Activated naive CD8-positive, alpha-beta T cell (primary cell): ENCODE measurements at regions not wholly inside any gene's neighbourhood (a gene's known extent, or its start where the extent isn't known, plus 50 kb on each side); places are given as distances from the start of the nearest gene placed in this dataset.

Source experiments
- H3K27ac Mint-ChIP-seq: one replicate; pipeline ENCODE4 v1.8.0; 2021; ENCODE audit warnings: mixed read lengths
- H3K27me3 Mint-ChIP-seq: one replicate; pipeline ENCODE4 v1.8.0; 2021; ENCODE audit warnings: mixed read lengths
- H3K36me3 Mint-ChIP-seq: one replicate; pipeline ENCODE4 v1.8.0; 2021; ENCODE audit warnings: mixed read lengths
- H3K4me1 Mint-ChIP-seq: one replicate; pipeline ENCODE4 v1.8.0; 2021; ENCODE audit warnings: low read depth, mixed read lengths
- H3K4me3 Mint-ChIP-seq: one replicate; pipeline ENCODE4 v1.8.0; 2021; ENCODE audit warnings: mild to moderate bottlenecking, mixed read lengths
- H3K9me3 Mint-ChIP-seq: one replicate; pipeline ENCODE4 v1.8.0; 2021; ENCODE audit warnings: low read depth, mixed read lengths

- H3K36me3 Mint-ChIP-seq = no peaks in the 10 kb centered on the region
- H3K4me1 Mint-ChIP-seq = no peaks in the 10 kb centered on the region
- no peak overlapping the region for H3K4me3 Mint-ChIP-seq
- no peaks in the 10 kb centered on the region for H3K9me3 Mint-ChIP-seq
- H3K27me3 Mint-ChIP-seq = peaks cover 12% of the 10 kb centered on the region
- no peak overlapping the region for H3K27ac Mint-ChIP-seq
These were observed 142.8 kb downstream of the KLF5 start for GRCh38 chr13:73201626-73202025.

GRCh38 chr13:73198991-73199411 is 140.2 kb downstream of the KLF5 start:
- Mint-ChIP-seq H3K27ac (no peak overlapping the region), H3K36me3 (no peaks in the 10 kb centered on the region), H3K4me1 (no peaks in the 10 kb centered on the region), H3K4me3 (no peak overlapping the region), H3K27me3 (peaks cover 9% of the 10 kb centered on the region), H3K9me3 (no peaks in the 10 kb centered on the region)

- Mint-ChIP-seq H3K27ac (no peak overlapping the region), H3K9me3 (no peaks in the 10 kb centered on the region), H3K4me1 (peaks cover 3% of the 10 kb centered on the region), H3K4me3 (no peak overlapping the region), H3K27me3 (no peaks in the 10 kb centered on the region), H3K36me3 (no peaks in the 10 kb centered on the region)
These were observed 136.3 kb downstream of the KLF5 start for GRCh38 chr13:73195091-73195490.

GRCh38 chr13:73194310-73194709 is 135.5 kb downstream of the KLF5 start:
- Mint-ChIP-seq H3K36me3 (no peaks in the 10 kb centered on the region), H3K9me3 (no peaks in the 10 kb centered on the region)

GRCh38 chr13:73193554-73193953 is 134.7 kb downstream of the KLF5 start:
- H3K36me3 Mint-ChIP-seq = no peaks in the 10 kb centered on the region

More at GRCh38 chr13:73194310-73194709, 135.5 kb downstream of the KLF5 start:
- Mint-ChIP-seq H3K27me3 (no peaks in the 10 kb centered on the region), H3K27ac (no peak overlapping the region), H3K4me1 (peaks cover 7% of the 10 kb centered on the region), H3K4me3 (no peak overlapping the region)

GRCh38 chr13:73190477-73190876 is 131.7 kb downstream of the KLF5 start:
- Mint-ChIP-seq H3K9me3 (no peaks in the 10 kb centered on the region), H3K4me3 (no peak overlapping the region)

More at GRCh38 chr13:73193554-73193953, 134.7 kb downstream of the KLF5 start:
- H3K4me3 Mint-ChIP-seq = no peak overlapping the region
- peaks cover 7% of the 10 kb centered on the region for H3K4me1 Mint-ChIP-seq
- no peaks in the 10 kb centered on the region for H3K9me3 Mint-ChIP-seq
- H3K27ac Mint-ChIP-seq = no peak overlapping the region
- H3K27me3 Mint-ChIP-seq = no peaks in the 10 kb centered on the region

GRCh38 chr13:73189776-73190175 is 131.0 kb downstream of the KLF5 start:
- Mint-ChIP-seq H3K27me3 (no peaks in the 10 kb centered on the region), H3K9me3 (no peaks in the 10 kb centered on the region), H3K27ac (no peak overlapping the region), H3K4me1 (peaks cover 7% of the 10 kb centered on the region), H3K4me3 (no peak overlapping the region), H3K36me3 (no peaks in the 10 kb centered on the region)

More at GRCh38 chr13:73190477-73190876, 131.7 kb downstream of the KLF5 start:
- Mint-ChIP-seq H3K27me3 (no peaks in the 10 kb centered on the region), H3K27ac (no peak overlapping the region), H3K36me3 (no peaks in the 10 kb centered on the region), H3K4me1 (peaks cover 7% of the 10 kb centered on the region)

GRCh38 chr13:73189362-73189761 is 130.6 kb downstream of the KLF5 start:
- H3K27me3 Mint-ChIP-seq = no peaks in the 10 kb centered on the region
- no peak overlapping the region for H3K4me3 Mint-ChIP-seq
- no peak overlapping the region for H3K27ac Mint-ChIP-seq
- peaks cover 7% of the 10 kb centered on the region for H3K4me1 Mint-ChIP-seq
- no peaks in the 10 kb centered on the region for H3K36me3 Mint-ChIP-seq
- H3K9me3 Mint-ChIP-seq = no peaks in the 10 kb centered on the region

GRCh38 chr13:73187106-73187505 is 128.3 kb downstream of the KLF5 start:
- H3K4me3 Mint-ChIP-seq = no peak overlapping the region
- peaks cover 2% of the 10 kb centered on the region for H3K36me3 Mint-ChIP-seq
- H3K27ac Mint-ChIP-seq = no peak overlapping the region
- no peaks in the 10 kb centered on the region for H3K27me3 Mint-ChIP-seq
- no peaks in the 10 kb centered on the region for H3K9me3 Mint-ChIP-seq
- peaks cover 7% of the 10 kb centered on the region for H3K4me1 Mint-ChIP-seq

GRCh38 chr13:73179650-73180274 is 121.0 kb downstream of the KLF5 start:
- Mint-ChIP-seq H3K4me1 (no peaks in the 10 kb centered on the region), H3K27me3 (no peaks in the 10 kb centered on the region), H3K27ac (no peak overlapping the region), H3K4me3 (no peak overlapping the region), H3K36me3 (peaks cover 2% of the 10 kb centered on the region), H3K9me3 (no peaks in the 10 kb centered on the region)

GRCh38 chr13:73177916-73178565 is 119.2 kb downstream of the KLF5 start:
- Mint-ChIP-seq H3K9me3 (no peaks in the 10 kb centered on the region), H3K27me3 (no peaks in the 10 kb centered on the region), H3K4me1 (no peaks in the 10 kb centered on the region), H3K4me3 (no peak overlapping the region), H3K27ac (no peak overlapping the region), H3K36me3 (peaks cover 2% of the 10 kb centered on the region)

- no peaks in the 10 kb centered on the region for H3K27me3 Mint-ChIP-seq
- H3K9me3 Mint-ChIP-seq = no peaks in the 10 kb centered on the region
- no peak overlapping the region for H3K4me3 Mint-ChIP-seq
- H3K4me1 Mint-ChIP-seq = no peaks in the 10 kb centered on the region
- no peak overlapping the region for H3K27ac Mint-ChIP-seq
- H3K36me3 Mint-ChIP-seq = no peaks in the 10 kb centered on the region
These were observed 118.2 kb downstream of the KLF5 start for GRCh38 chr13:73177017-73177416.

GRCh38 chr13:73174521-73175010 is 115.8 kb downstream of the KLF5 start:
- H3K9me3 Mint-ChIP-seq = no peaks in the 10 kb centered on the region
- no peaks in the 10 kb centered on the region for H3K27me3 Mint-ChIP-seq
- peaks cover 1% of the 10 kb centered on the region for H3K4me1 Mint-ChIP-seq
- no peak overlapping the region for H3K27ac Mint-ChIP-seq
- no peaks in the 10 kb centered on the region for H3K36me3 Mint-ChIP-seq
- no peak overlapping the region for H3K4me3 Mint-ChIP-seq

- Mint-ChIP-seq H3K27ac (no peak overlapping the region), H3K9me3 (no peaks in the 10 kb centered on the region), H3K36me3 (no peaks in the 10 kb centered on the region), H3K27me3 (no peaks in the 10 kb centered on the region), H3K4me3 (no peak overlapping the region), H3K4me1 (peaks cover 1% of the 10 kb centered on the region)
These were observed 114.5 kb downstream of the KLF5 start for GRCh38 chr13:73173279-73173811.

GRCh38 chr13:73171926-73172325 is 113.1 kb downstream of the KLF5 start:
- Mint-ChIP-seq H3K4me1 (peaks cover 1% of the 10 kb centered on the region), H3K27me3 (no peaks in the 10 kb centered on the region), H3K9me3 (no peaks in the 10 kb centered on the region), H3K4me3 (no peak overlapping the region), H3K27ac (no peak overlapping the region), H3K36me3 (no peaks in the 10 kb centered on the region)
